SK-N-SH (cell line): ENCODE measurements at regions not wholly inside any gene's neighbourhood (a gene's known extent, or its start where the extent isn't known, plus 50 kb on each side); places are given as distances from the start of the nearest gene placed in this dataset.

Source experiments
- EP300 ChIP-seq, 2 experiments: IDR thresholded peaks; 2 replicates each; pipeline versions ENCODE4 v1.4.0 to v1.6.1; 2012; ENCODE audit warnings: borderline replicate concordance in 1 of 2, low read depth in 1 of 2, low read length in 1 of 2
- EZH2phosphoT487 ChIP-seq: fragments of 200-600 bp; sonication (generic); IDR thresholded peaks from 2 replicates; pipeline ENCODE4 v1.6.1; 2017; ENCODE audit warnings: low read depth, mixed run types, mild to moderate bottlenecking, antibody characterized with exemption, moderate library complexity, borderline replicate concordance
- FOXJ3 ChIP-seq: sonication (generic); formaldehyde crosslinking; IDR thresholded peaks from 2 replicates; pipeline ENCODE4 v1.5.1; 2020; ENCODE audit warnings: mild to moderate bottlenecking, missing genetic modification reagents
- GABPA ChIP-seq: IDR thresholded peaks from 2 replicates; pipeline ENCODE4 v1.4.0; 2012; ENCODE audit warnings: low read depth, mild to moderate bottlenecking
- MAX ChIP-seq: IDR thresholded peaks from 2 replicates; pipeline ENCODE4 v1.4.0; 2012; ENCODE audit warnings: low read depth
- MXI1 ChIP-seq: IDR thresholded peaks from 2 replicates; pipeline ENCODE4 v1.6.1; 2012; ENCODE audit warnings: mild to moderate bottlenecking, low read depth, low read length, improper control_type of control experiment
- NRF1 ChIP-seq: IDR thresholded peaks from 2 replicates; pipeline ENCODE4 v1.6.1; 2012; ENCODE audit warnings: low read depth, mild to moderate bottlenecking, low read length
- POLR2AphosphoS5 ChIP-seq: IDR thresholded peaks from 2 replicates; pipeline ENCODE4 v1.6.1; 2012; ENCODE audit warnings: low read depth, low read length
- RAD21 ChIP-seq: IDR thresholded peaks from 2 replicates; pipeline ENCODE4 v1.6.1; 2012; ENCODE audit warnings: mild to moderate bottlenecking, low read length
- RXRA ChIP-seq: IDR thresholded peaks from 2 replicates; pipeline ENCODE4 v1.4.0; 2012; ENCODE audit warnings: low read depth, mild to moderate bottlenecking, borderline replicate concordance
- SIN3A ChIP-seq: IDR thresholded peaks from 2 replicates; pipeline ENCODE4 v1.6.1; 2012; ENCODE audit warnings: low read depth, mild to moderate bottlenecking, low read length, moderate library complexity, borderline replicate concordance
- YY1 ChIP-seq: IDR thresholded peaks from 2 replicates; pipeline ENCODE4 v1.4.0; 2012; ENCODE audit warnings: low read depth, mild to moderate bottlenecking
- TF ChIP-seq, protein P1 (sequence below): fragments of 200-600 bp; sonication (generic); IDR thresholded peaks from 2 replicates; pipeline ENCODE4 v1.6.1; 2017; ENCODE audit warnings: antibody characterized with exemption, mild to moderate bottlenecking, moderate library complexity
- TF ChIP-seq, protein P2 (sequence below): fragments of 150-350 bp; IDR thresholded peaks from 2 replicates; pipeline ENCODE4 v1.6.1; 2017; ENCODE audit warnings: antibody characterized with exemption, low read length, low read depth, borderline replicate concordance

DNA sequence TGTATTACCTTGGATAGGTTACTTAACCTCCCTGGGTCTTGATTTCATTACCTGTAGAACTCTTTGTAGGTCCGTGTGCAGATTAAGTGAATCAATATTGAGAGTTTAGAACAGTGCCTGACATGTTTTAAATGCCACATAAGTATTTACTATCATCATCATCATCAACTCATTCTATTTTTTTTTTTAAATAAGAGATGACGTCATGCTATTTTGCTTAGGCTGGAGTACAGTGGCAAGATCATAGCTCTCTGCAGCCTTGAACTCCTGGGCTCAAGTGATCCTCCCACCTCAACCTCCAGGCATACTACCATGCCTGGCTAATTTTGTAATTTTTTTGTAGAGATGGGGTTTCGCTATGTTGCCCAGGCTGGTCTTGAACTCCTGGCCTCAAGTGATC lies 132.0 kb upstream of the FZD8 start:
- TF ChIP-seq, protein P1, sequence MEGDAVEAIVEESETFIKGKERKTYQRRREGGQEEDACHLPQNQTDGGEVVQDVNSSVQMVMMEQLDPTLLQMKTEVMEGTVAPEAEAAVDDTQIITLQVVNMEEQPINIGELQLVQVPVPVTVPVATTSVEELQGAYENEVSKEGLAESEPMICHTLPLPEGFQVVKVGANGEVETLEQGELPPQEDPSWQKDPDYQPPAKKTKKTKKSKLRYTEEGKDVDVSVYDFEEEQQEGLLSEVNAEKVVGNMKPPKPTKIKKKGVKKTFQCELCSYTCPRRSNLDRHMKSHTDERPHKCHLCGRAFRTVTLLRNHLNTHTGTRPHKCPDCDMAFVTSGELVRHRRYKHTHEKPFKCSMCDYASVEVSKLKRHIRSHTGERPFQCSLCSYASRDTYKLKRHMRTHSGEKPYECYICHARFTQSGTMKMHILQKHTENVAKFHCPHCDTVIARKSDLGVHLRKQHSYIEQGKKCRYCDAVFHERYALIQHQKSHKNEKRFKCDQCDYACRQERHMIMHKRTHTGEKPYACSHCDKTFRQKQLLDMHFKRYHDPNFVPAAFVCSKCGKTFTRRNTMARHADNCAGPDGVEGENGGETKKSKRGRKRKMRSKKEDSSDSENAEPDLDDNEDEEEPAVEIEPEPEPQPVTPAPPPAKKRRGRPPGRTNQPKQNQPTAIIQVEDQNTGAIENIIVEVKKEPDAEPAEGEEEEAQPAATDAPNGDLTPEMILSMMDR, result no peak
- TF ChIP-seq GABPA (no peak), MAX (no peak), RAD21 (no peak), EP300 (IDR thresholded peaks at IDR 0.05; ENCODE audit: borderline replicate concordance in 1 of 2, low read depth in 1 of 2, low read length in 1 of 2) (no peak), FOXJ3 (no peak), SIN3A (no peak), YY1 (no peak), MXI1 (no peak), NRF1 (no peak), POLR2AphosphoS5 (no peak), RXRA (no peak), EZH2phosphoT487 (no peak)
- TF ChIP-seq, protein P2, sequence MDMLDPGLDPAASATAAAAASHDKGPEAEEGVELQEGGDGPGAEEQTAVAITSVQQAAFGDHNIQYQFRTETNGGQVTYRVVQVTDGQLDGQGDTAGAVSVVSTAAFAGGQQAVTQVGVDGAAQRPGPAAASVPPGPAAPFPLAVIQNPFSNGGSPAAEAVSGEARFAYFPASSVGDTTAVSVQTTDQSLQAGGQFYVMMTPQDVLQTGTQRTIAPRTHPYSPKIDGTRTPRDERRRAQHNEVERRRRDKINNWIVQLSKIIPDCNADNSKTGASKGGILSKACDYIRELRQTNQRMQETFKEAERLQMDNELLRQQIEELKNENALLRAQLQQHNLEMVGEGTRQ, result no peak
